Esophagus muscularis mucosa (tissue), 4 donors: ENCODE measurements at regions not wholly inside any gene's neighbourhood (a gene's known extent, or its start where the extent isn't known, plus 50 kb on each side); places are given as distances from the start of the nearest gene placed in this dataset.

Source experiments
- DNase-seq: peaks from one replicate; pipeline ENCODE4 v3.0.0-alpha.2; 2017; ENCODE audit errors: extremely low spot score
- H3K27ac ChIP-seq, 4 donors: fragments of 200-600 bp; sonication (generic); replicated peaks in 1 of 4; 1 replicate in 3 of 4; 2 replicates in 1 of 4; pipeline ENCODE4 v1.5.1; 2016 to 2019; ENCODE audit warnings: mild to moderate bottlenecking in 1 of 4
- H3K27me3 ChIP-seq, 4 donors: fragments of 200-600 bp; sonication (generic); one replicate each; pipeline versions ENCODE4 v1.5.1 to v1.6.0; 2016 to 2019
- H3K36me3 ChIP-seq, 4 donors: fragments of 200-600 bp; sonication (generic); one replicate each; pipeline ENCODE4 v1.5.1; 2016 to 2019
- H3K4me1 ChIP-seq, 4 donors: fragments of 200-600 bp; sonication (generic); one replicate each; pipeline ENCODE4 v1.5.1; 2016 to 2019
- H3K4me3 ChIP-seq, 4 donors: fragments of 200-600 bp; sonication (generic); 1 replicate in 2 of 4; 2 replicates in 2 of 4; pipeline ENCODE4 v1.5.1; 2016 to 2019; ENCODE audit warnings: mild to moderate bottlenecking in 4 of 4, moderate library complexity in 1 of 4
- H3K9me3 ChIP-seq, 4 donors: fragments of 200-600 bp; sonication (generic); 1 replicate in 3 of 4; 2 replicates in 1 of 4; pipeline ENCODE4 v1.5.1; 2016 to 2019
- CTCF ChIP-seq, 3 experiments: fragments of 200-600 bp in 2 of 3; fragments of 450-650 bp in 1 of 3; sonication (generic) in 2 of 3; IDR thresholded peaks; one replicate each; pipeline ENCODE4 v1.5.1; 2017 to 2019; ENCODE audit warnings: antibody characterized with exemption in 3 of 3, mild to moderate bottlenecking in 2 of 3, moderate library complexity in 1 of 3
- EP300 ChIP-seq: sonication (generic); formaldehyde crosslinking; IDR thresholded peaks from one replicate; pipeline ENCODE4 v1.6.1; 2017; ENCODE audit warnings: antibody characterized with exemption
- POLR2A ChIP-seq: fragments of 450-650 bp; IDR thresholded peaks from one replicate; pipeline ENCODE4 v1.6.1; 2017; ENCODE audit warnings: antibody characterized with exemption, moderate library complexity, mild to moderate bottlenecking, low read depth
- POLR2AphosphoS5 ChIP-seq, 2 donors: sonication (generic); formaldehyde crosslinking; IDR thresholded peaks; one replicate each; pipeline ENCODE4 v1.6.1; 2017; ENCODE audit warnings: antibody characterized with exemption in 2 of 2
- WGBS: methylation state at CpG from one replicate; pipeline ENCODE4 v1.1.5; 2018; 5-methylcytosine and 5-hydroxymethylcytosine counted together
- intact Hi-C: fragments of 100-400 bp; cut with DNase I; formaldehyde crosslinking; loops from one replicate; pipeline ENCODE4 v1.15.1; 2023

- no peaks in the 10 kb centered on the region for H3K36me3 ChIP-seq
- no peak for DNase-seq
- H3K4me3 ChIP-seq: no peak overlapping the region
- TF ChIP-seq POLR2AphosphoS5 (IDR thresholded peaks at IDR 0.05): no peak
- no peak for TF ChIP-seq EP300
- TF ChIP-seq POLR2A: no peak
- TF ChIP-seq CTCF (IDR thresholded peaks at IDR 0.05): no peak
- intact Hi-C loops: no loop called here
- peaks cover 0 to 3% (median 0%) of the 10 kb centered on the region in 4 donors for H3K4me1 ChIP-seq
- no peaks in the 10 kb centered on the region for H3K9me3 ChIP-seq
- 93% methylated on average over 4 of the region's 4 CpGs for WGBS
- H3K27ac ChIP-seq: no peak overlapping the region
- no peaks in the 10 kb centered on the region for H3K27me3 ChIP-seq
Measured at GRCh38 chr2:144048631-144049060, 471.3 kb downstream of the ZEB2 start.

- WGBS: 94% methylated on average over 2 of the region's 2 CpGs
- Histone ChIP-seq H3K27me3 (no peaks in the 10 kb centered on the region), H3K27ac (no peak overlapping the region), H3K36me3 (no peaks in the 10 kb centered on the region), H3K9me3 (no peaks in the 10 kb centered on the region), H3K4me3 (no peak overlapping the region), H3K4me1 (no peaks in the 10 kb centered on the region)
- intact Hi-C loops: no loop called here
- DNase-seq: no peak
- TF ChIP-seq POLR2AphosphoS5 (IDR thresholded peaks at IDR 0.05): no peak
- no peak for TF ChIP-seq POLR2A
- TF ChIP-seq CTCF (IDR thresholded peaks at IDR 0.05): no peak
- TF ChIP-seq EP300: no peak
Measured at GRCh38 chr2:144042751-144043150, 477.2 kb downstream of the ZEB2 start.

- Histone ChIP-seq H3K9me3 (no peaks in the 10 kb centered on the region), H3K4me3 (no peak overlapping the region), H3K27me3 (no peaks in the 10 kb centered on the region), H3K36me3 (no peaks in the 10 kb centered on the region), H3K27ac (no peak overlapping the region), H3K4me1 (no peaks in the 10 kb centered on the region)
- 96% methylated on average over 1 of the region's 1 CpG for WGBS
- no peak for DNase-seq
- TF ChIP-seq POLR2A (no peak), CTCF (IDR thresholded peaks at IDR 0.05) (no peak), POLR2AphosphoS5 (IDR thresholded peaks at IDR 0.05) (no peak), EP300 (no peak)
- intact Hi-C loops: no loop called here
Measured at GRCh38 chr2:144041612-144042011, 478.3 kb downstream of the ZEB2 start.

- Histone ChIP-seq H3K27me3 (no peaks in the 10 kb centered on the region), H3K4me3 (no peak overlapping the region), H3K4me1 (no peaks in the 10 kb centered on the region), H3K27ac (no peak overlapping the region), H3K9me3 (no peaks in the 10 kb centered on the region), H3K36me3 (no peaks in the 10 kb centered on the region)
- TF ChIP-seq CTCF (IDR thresholded peaks at IDR 0.05) (no peak), EP300 (no peak), POLR2A (no peak), POLR2AphosphoS5 (IDR thresholded peaks at IDR 0.05) (no peak)
- intact Hi-C loops: no loop called here
- no peak for DNase-seq
- WGBS: 96% methylated on average over 2 of the region's 2 CpGs
Measured at GRCh38 chr2:144040834-144041233, 479.1 kb downstream of the ZEB2 start.

GRCh38 chr2:144032566-144032965 lies 487.4 kb downstream of the ZEB2 start:
- Histone ChIP-seq H3K4me3 (no peak overlapping the region), H3K9me3 (no peaks in the 10 kb centered on the region), H3K27ac (no peak overlapping the region), H3K27me3 (no peaks in the 10 kb centered on the region), H3K36me3 (no peaks in the 10 kb centered on the region), H3K4me1 (no peaks in the 10 kb centered on the region)
- TF ChIP-seq POLR2AphosphoS5 (IDR thresholded peaks at IDR 0.05) (no peak), CTCF (IDR thresholded peaks at IDR 0.05) (no peak), POLR2A (no peak), EP300 (no peak)
- DNase-seq: no peak
- intact Hi-C loops: no loop called here
